SK-N-SH (cell line): ENCODE measurements at regions not wholly inside any gene's neighbourhood (a gene's known extent, or its start where the extent isn't known, plus 50 kb on each side); places are given as distances from the start of the nearest gene placed in this dataset.

Source experiments
- CTCF ChIA-PET: fragments of 300-600, 350-600 bp; formaldehyde crosslinking; extraction: SDS; loops from one replicate; lab custom pipeline; 2021; lab: Yijun Ruan, JAX
- POLR2A ChIA-PET: fragments of 350-600 bp; sonication (Branson Sonifier 250); formaldehyde crosslinking; extraction: SDS; loops from one replicate; lab custom pipeline; 2020; ENCODE audit warnings: antibody characterized with exemption, inconsistent platforms; lab: Yijun Ruan, JAX
- DNase-seq: peaks from one replicate; pipeline ENCODE4 v3.0.0; 2012
- H2AFZ ChIP-seq: fragments of 200-600 bp; sonication (generic); 2 replicates; pipeline ENCODE4 v1.8.1; 2016; ENCODE audit warnings: antibody characterized with exemption, mild to moderate bottlenecking, low read depth
- H3F3A ChIP-seq: fragments of 200-600 bp; sonication (generic); replicated peaks from 2 replicates; pipeline ENCODE3; 2016; ENCODE audit warnings: antibody characterized with exemption, mild to moderate bottlenecking; ENCODE audit not compliant: insufficient read depth
- H3K27ac ChIP-seq, 2 experiments: fragments of 200-500 bp in 1 of 2; fragments of 200-600 bp in 1 of 2; sonication (Bioruptor generic) in 1 of 2; sonication (generic), shearing (Covaris generic) in 1 of 2; 2 replicates each; pipeline versions ENCODE4 v1.5.1 to v1.6.1; 2014 to 2016; ENCODE audit warnings: low read depth in 2 of 2, inconsistent platforms in 1 of 2, low read length in 1 of 2, mild to moderate bottlenecking in 1 of 2, mixed read lengths in 1 of 2
- H3K27me3 ChIP-seq: fragments of 200-600 bp; sonication (generic), shearing (Covaris generic); 2 replicates; pipeline ENCODE4 v1.6.1; 2016; ENCODE audit warnings: mixed run types; ENCODE audit not compliant: insufficient read depth
- H3K36me3 ChIP-seq, 2 experiments: fragments of 200-500 bp in 1 of 2; fragments of 200-600 bp in 1 of 2; sonication (Bioruptor generic) in 1 of 2; sonication (generic) in 1 of 2; replicated peaks in 1 of 2; 2 replicates each; pipeline versions ENCODE3 to v1.5.1; 2014 to 2016; ENCODE audit warnings: low read length in 1 of 2, mild to moderate bottlenecking in 1 of 2; ENCODE audit not compliant: insufficient read depth in 2 of 2, control insufficient read depth in 1 of 2
- H3K4me1 ChIP-seq, 2 experiments: fragments of 200-500 bp in 1 of 2; fragments of 200-600 bp in 1 of 2; sonication (Bioruptor generic) in 1 of 2; sonication (generic), shearing (Covaris generic) in 1 of 2; 2 replicates each; pipeline versions ENCODE4 v1.5.1 to v1.6.1; 2014 to 2016; ENCODE audit warnings: low read depth in 1 of 2, low read length in 1 of 2, mixed run types in 1 of 2; ENCODE audit not compliant: insufficient read depth in 2 of 2, control insufficient read depth in 1 of 2
- H3K4me2 ChIP-seq: fragments of 200-600 bp; sonication (generic), shearing (Covaris generic); 2 replicates; pipeline ENCODE4 v1.6.1; 2017; ENCODE audit warnings: mixed run types
- H3K4me3 ChIP-seq, 2 experiments: fragments of 200-500 bp in 1 of 2; fragments of 200-600 bp in 1 of 2; sonication (Bioruptor generic) in 1 of 2; sonication (generic), shearing (Covaris generic) in 1 of 2; 2 replicates each; pipeline versions ENCODE4 v1.5.1 to v1.8.1; 2014 to 2016; ENCODE audit warnings: low read depth in 2 of 2, inconsistent platforms in 1 of 2, low read length in 1 of 2, mild to moderate bottlenecking in 1 of 2, mixed read lengths in 1 of 2, moderate library complexity in 1 of 2
- H3K79me2 ChIP-seq: fragments of 200-600 bp; sonication (generic); 2 replicates; pipeline ENCODE4 v1.8.1; 2017; ENCODE audit warnings: mild to moderate bottlenecking; ENCODE audit not compliant: insufficient read depth
- H3K9ac ChIP-seq: fragments of 200-600 bp; sonication (generic); 2 replicates; pipeline ENCODE4 v1.6.1; 2017; ENCODE audit warnings: mixed run types
- H3K9me2 ChIP-seq: fragments of 200-600 bp; sonication (generic); 2 replicates; pipeline ENCODE4 v1.6.1; 2017; ENCODE audit warnings: mixed run types
- H3K9me3 ChIP-seq: fragments of 200-600 bp; sonication (generic); 2 replicates; pipeline ENCODE4 v1.6.1; 2017; ENCODE audit warnings: mixed run types, mild to moderate bottlenecking, moderate library complexity
- H4K20me1 ChIP-seq: fragments of 200-600 bp; sonication (generic); 2 replicates; pipeline ENCODE4 v1.6.1; 2017; ENCODE audit warnings: mild to moderate bottlenecking, mixed run types; ENCODE audit not compliant: insufficient read depth
- EP300 ChIP-seq, 2 experiments: IDR thresholded peaks; 2 replicates each; pipeline versions ENCODE4 v1.4.0 to v1.6.1; 2012; ENCODE audit warnings: borderline replicate concordance in 1 of 2, low read depth in 1 of 2, low read length in 1 of 2
- FOXJ3 ChIP-seq: sonication (generic); formaldehyde crosslinking; IDR thresholded peaks from 2 replicates; pipeline ENCODE4 v1.5.1; 2020; ENCODE audit warnings: mild to moderate bottlenecking, missing genetic modification reagents
- FOXM1 ChIP-seq: IDR thresholded peaks from 2 replicates; pipeline ENCODE4 v1.4.0; 2012; ENCODE audit warnings: low read depth, mild to moderate bottlenecking
- GATA2 ChIP-seq: sonication (generic); formaldehyde crosslinking; IDR thresholded peaks from 2 replicates; pipeline ENCODE4 v1.5.0; 2020; ENCODE audit warnings: mild to moderate bottlenecking, missing genetic modification reagents
- JUND ChIP-seq: IDR thresholded peaks from 2 replicates; pipeline ENCODE4 v1.4.0; 2012
- MEF2A ChIP-seq: IDR thresholded peaks from 2 replicates; pipeline ENCODE4 v1.4.0; 2012; ENCODE audit warnings: low read depth, borderline replicate concordance
- NRF1 ChIP-seq: IDR thresholded peaks from 2 replicates; pipeline ENCODE4 v1.6.1; 2012; ENCODE audit warnings: low read depth, mild to moderate bottlenecking, low read length
- SIN3A ChIP-seq: IDR thresholded peaks from 2 replicates; pipeline ENCODE4 v1.6.1; 2012; ENCODE audit warnings: low read depth, mild to moderate bottlenecking, low read length, moderate library complexity, borderline replicate concordance
- TAF1 ChIP-seq: IDR thresholded peaks from 2 replicates; pipeline ENCODE4 v1.6.1; 2012; ENCODE audit warnings: low read depth, mild to moderate bottlenecking, low read length, moderate library complexity, borderline replicate concordance
- TCF12 ChIP-seq: IDR thresholded peaks from 2 replicates; pipeline ENCODE4 v1.4.0; 2012
- YY1 ChIP-seq: IDR thresholded peaks from 2 replicates; pipeline ENCODE4 v1.4.0; 2012; ENCODE audit warnings: low read depth, mild to moderate bottlenecking
- WGBS: methylation state at CpG from one replicate; pipeline ENCODE4 v1.1.6; 2017; ENCODE audit warnings: low lambda C conversion rate; 5-methylcytosine and 5-hydroxymethylcytosine counted together
- TF ChIP-seq, protein P1 (sequence below): IDR thresholded peaks from 2 replicates; pipeline ENCODE4 v1.6.1; 2012; ENCODE audit warnings: mild to moderate bottlenecking, low read depth, low read length, moderate library complexity
- TF ChIP-seq, protein P2 (sequence below): fragments of 150-350 bp; IDR thresholded peaks from 2 replicates; pipeline ENCODE4 v1.6.1; 2016; ENCODE audit warnings: mild to moderate bottlenecking, low read depth, low read length

DNA sequence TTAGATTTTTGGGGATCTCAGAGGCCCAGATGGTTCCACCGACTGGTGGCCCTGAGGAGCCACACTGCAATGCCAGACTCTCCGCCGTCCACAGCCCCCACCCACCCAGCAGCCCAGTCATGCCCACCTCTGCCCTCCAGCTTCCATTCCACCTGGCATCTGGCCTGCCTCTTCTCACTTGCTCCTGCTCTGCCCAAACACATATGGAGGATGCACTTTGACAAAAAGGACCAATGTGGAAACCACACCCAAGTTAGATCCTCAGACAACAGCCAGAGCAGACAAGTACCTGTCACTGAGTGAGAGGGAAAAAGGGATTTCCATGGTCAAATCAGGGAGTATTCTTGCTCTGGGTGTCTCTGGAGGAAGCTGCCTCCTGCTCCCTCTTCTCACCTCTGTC, 120.6 kb upstream of the NXT1 start:
- H3K9ac ChIP-seq = no peak overlapping the region
- no peak overlapping the region for H3K4me2 ChIP-seq
- peaks cover 10% of the 10 kb centered on the region; the same call in 1 of the 2 replicates for H3K27me3 ChIP-seq
- no peak for TF ChIP-seq EP300 (IDR thresholded peaks at IDR 0.05; ENCODE audit: borderline replicate concordance in 1 of 2, low read depth in 1 of 2, low read length in 1 of 2)
- TF ChIP-seq YY1 = no peak
- no peak for TF ChIP-seq FOXM1
- TF ChIP-seq TCF12 = no peak
- TF ChIP-seq FOXJ3 (CRISPR knock-in tag) = no peak
- TF ChIP-seq GATA2 (CRISPR knock-in tag) = no peak
- TF ChIP-seq, all 33 proteins: peak for 0
- WGBS = 0% methylated on average over 3 of the region's 3 CpGs
- ChIA-PET POLR2A (no interaction called here), CTCF (interaction anchor here (1.6 kb wide), 1 partner anchor 16 kb away, joined by 4 read pairs; no protein-coding TSS in a partner anchor)
- Histone ChIP-seq H3K9me2 (no peaks in the 10 kb centered on the region), H2AFZ (no peak overlapping the region), H3F3A (no peaks in the 10 kb centered on the region), H3K36me3 (no peaks in the 10 kb centered on the region), H3K4me3 (no peak overlapping the region), H4K20me1 (no peaks in the 10 kb centered on the region), H3K27ac (no peak overlapping the region), H3K9me3 (no peaks in the 10 kb centered on the region), H3K79me2 (no peaks in the 10 kb centered on the region), H3K4me1 (no peaks in the 10 kb centered on the region)
- no peak for DNase-seq

DNA sequence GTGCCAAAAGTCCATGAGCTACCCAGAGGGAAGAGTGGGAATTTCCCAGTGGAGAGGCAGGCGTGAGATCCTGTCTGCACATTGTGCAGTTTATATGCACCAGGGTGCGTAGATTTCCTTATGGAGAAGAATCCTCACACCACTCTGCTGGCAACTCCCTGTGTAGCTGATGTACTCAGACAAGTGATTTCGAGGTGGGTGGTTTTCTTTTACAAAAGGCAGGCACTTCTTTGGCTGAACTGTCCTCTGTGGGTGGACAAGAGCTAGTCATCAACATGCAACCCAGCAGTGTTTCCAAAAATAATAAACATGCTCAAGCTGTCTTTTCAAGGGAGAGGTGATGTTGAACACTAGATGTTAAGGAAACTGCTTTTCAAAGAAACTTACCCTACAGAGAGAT, 121.7 kb upstream of the NXT1 start:
- no peak overlapping the region for H3K27ac ChIP-seq
- DNase-seq = no peak
- H3K4me1 ChIP-seq = no peaks in the 10 kb centered on the region
- no peaks in the 10 kb centered on the region for H3K9me2 ChIP-seq
- no peaks in the 10 kb centered on the region for H3K36me3 ChIP-seq
- no peaks in the 10 kb centered on the region for H3F3A ChIP-seq
- H4K20me1 ChIP-seq = no peaks in the 10 kb centered on the region
- H3K9me3 ChIP-seq = no peaks in the 10 kb centered on the region
- CTCF ChIA-PET = interaction anchor here (1.6 kb wide), 1 partner anchor 17 kb away, joined by 4 read pairs; no protein-coding TSS in a partner anchor
- no peak overlapping the region for H3K4me3 ChIP-seq
- peaks cover 10% of the 10 kb centered on the region; the same call in 1 of the 2 replicates for H3K27me3 ChIP-seq
- H3K9ac ChIP-seq = no peak overlapping the region
- no peak for TF ChIP-seq TAF1
- no peak for TF ChIP-seq YY1
- TF ChIP-seq NRF1 = no peak
- TF ChIP-seq SIN3A = no peak
- TF ChIP-seq JUND = no peak
- TF ChIP-seq FOXJ3 (CRISPR knock-in tag) = no peak
- TF ChIP-seq, protein P1, sequence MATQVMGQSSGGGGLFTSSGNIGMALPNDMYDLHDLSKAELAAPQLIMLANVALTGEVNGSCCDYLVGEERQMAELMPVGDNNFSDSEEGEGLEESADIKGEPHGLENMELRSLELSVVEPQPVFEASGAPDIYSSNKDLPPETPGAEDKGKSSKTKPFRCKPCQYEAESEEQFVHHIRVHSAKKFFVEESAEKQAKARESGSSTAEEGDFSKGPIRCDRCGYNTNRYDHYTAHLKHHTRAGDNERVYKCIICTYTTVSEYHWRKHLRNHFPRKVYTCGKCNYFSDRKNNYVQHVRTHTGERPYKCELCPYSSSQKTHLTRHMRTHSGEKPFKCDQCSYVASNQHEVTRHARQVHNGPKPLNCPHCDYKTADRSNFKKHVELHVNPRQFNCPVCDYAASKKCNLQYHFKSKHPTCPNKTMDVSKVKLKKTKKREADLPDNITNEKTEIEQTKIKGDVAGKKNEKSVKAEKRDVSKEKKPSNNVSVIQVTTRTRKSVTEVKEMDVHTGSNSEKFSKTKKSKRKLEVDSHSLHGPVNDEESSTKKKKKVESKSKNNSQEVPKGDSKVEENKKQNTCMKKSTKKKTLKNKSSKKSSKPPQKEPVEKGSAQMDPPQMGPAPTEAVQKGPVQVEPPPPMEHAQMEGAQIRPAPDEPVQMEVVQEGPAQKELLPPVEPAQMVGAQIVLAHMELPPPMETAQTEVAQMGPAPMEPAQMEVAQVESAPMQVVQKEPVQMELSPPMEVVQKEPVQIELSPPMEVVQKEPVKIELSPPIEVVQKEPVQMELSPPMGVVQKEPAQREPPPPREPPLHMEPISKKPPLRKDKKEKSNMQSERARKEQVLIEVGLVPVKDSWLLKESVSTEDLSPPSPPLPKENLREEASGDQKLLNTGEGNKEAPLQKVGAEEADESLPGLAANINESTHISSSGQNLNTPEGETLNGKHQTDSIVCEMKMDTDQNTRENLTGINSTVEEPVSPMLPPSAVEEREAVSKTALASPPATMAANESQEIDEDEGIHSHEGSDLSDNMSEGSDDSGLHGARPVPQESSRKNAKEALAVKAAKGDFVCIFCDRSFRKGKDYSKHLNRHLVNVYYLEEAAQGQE = no peak
- no peak for TF ChIP-seq MEF2A
- TF ChIP-seq, protein P2, sequence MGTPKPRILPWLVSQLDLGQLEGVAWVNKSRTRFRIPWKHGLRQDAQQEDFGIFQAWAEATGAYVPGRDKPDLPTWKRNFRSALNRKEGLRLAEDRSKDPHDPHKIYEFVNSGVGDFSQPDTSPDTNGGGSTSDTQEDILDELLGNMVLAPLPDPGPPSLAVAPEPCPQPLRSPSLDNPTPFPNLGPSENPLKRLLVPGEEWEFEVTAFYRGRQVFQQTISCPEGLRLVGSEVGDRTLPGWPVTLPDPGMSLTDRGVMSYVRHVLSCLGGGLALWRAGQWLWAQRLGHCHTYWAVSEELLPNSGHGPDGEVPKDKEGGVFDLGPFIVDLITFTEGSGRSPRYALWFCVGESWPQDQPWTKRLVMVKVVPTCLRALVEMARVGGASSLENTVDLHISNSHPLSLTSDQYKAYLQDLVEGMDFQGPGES = no peak
- TF ChIP-seq GATA2 (CRISPR knock-in tag) = no peak
- POLR2A ChIA-PET = no interaction called here
- no peaks in the 10 kb centered on the region for H3K79me2 ChIP-seq
- no peak overlapping the region for H2AFZ ChIP-seq
- H3K4me2 ChIP-seq = no peak overlapping the region
- 7% methylated on average over 2 of the region's 3 CpGs for WGBS
